HepG2 (cell line): ENCODE measurements at regions not wholly inside any gene's neighbourhood (a gene's known extent, or its start where the extent isn't known, plus 50 kb on each side); places are given as distances from the start of the nearest gene placed in this dataset.

Experiments used
- EP300 ChIP-seq, 3 experiments: sonication (generic) in 1 of 3; formaldehyde crosslinking in 1 of 3; IDR thresholded peaks; 2 replicates each; pipeline versions ENCODE4 v1.5.1 to v1.6.1; 2011 to 2020; ENCODE audit warnings: low read depth in 2 of 3, low read length in 2 of 3, borderline replicate concordance in 1 of 3, improper control_type of control experiment in 1 of 3, mild to moderate bottlenecking in 1 of 3, missing genetic modification reagents in 1 of 3, moderate library complexity in 1 of 3
- HOXA3 ChIP-seq: sonication (generic); formaldehyde crosslinking; IDR thresholded peaks from 2 replicates; pipeline ENCODE4 v1.5.0; 2020; ENCODE audit warnings: missing genetic modification reagents
- KMT2A ChIP-seq: sonication (generic); formaldehyde crosslinking; IDR thresholded peaks from 2 replicates; pipeline ENCODE4 v1.4.0; 2020; ENCODE audit warnings: missing genetic modification reagents
- NFAT5 ChIP-seq: sonication (generic); formaldehyde crosslinking; IDR thresholded peaks from 2 replicates; pipeline ENCODE4 v1.4.0; 2020; ENCODE audit warnings: missing genetic modification reagents
- SATB2 ChIP-seq: sonication (generic); formaldehyde crosslinking; IDR thresholded peaks from 2 replicates; pipeline ENCODE4 v1.5.0; 2020; ENCODE audit warnings: missing genetic modification reagents
- TOPORS ChIP-seq: sonication (generic); formaldehyde crosslinking; IDR thresholded peaks from 2 replicates; pipeline ENCODE4 v1.8.0; 2023; ENCODE audit warnings: mild to moderate bottlenecking, missing genetic modification reagents
- ZKSCAN1 ChIP-seq: fragments of 150-350 bp; IDR thresholded peaks from 2 replicates; pipeline ENCODE4 v1.6.1; 2014; ENCODE audit warnings: low read length
- ZNF282 ChIP-seq: fragments of 450-650 bp; IDR thresholded peaks from 2 replicates; pipeline ENCODE4 v1.6.1; 2018; ENCODE audit not compliant: partially characterized antibody
- ZNF451 ChIP-seq: sonication (generic); formaldehyde crosslinking; IDR thresholded peaks from 2 replicates; pipeline ENCODE4 v1.5.0; 2020; ENCODE audit warnings: mild to moderate bottlenecking, missing genetic modification reagents
- ZNF646 ChIP-seq: sonication (generic); formaldehyde crosslinking; IDR thresholded peaks from 2 replicates; pipeline ENCODE4 v1.9.0; 2021; ENCODE audit warnings: mild to moderate bottlenecking, missing genetic modification reagents
- ZNF678 ChIP-seq: sonication (generic); formaldehyde crosslinking; IDR thresholded peaks from 2 replicates; pipeline ENCODE4 v1.4.0; 2020; ENCODE audit warnings: mild to moderate bottlenecking, missing genetic modification reagents

GRCh38 chr9:78898234-78898633 is 601.3 kb downstream of the PSAT1 start (continued):
- no peak for TF ChIP-seq ZNF646
- TF ChIP-seq TOPORS (CRISPR knock-in tag): no peak
- TF ChIP-seq ZNF678 (CRISPR knock-in tag): no peak
- TF ChIP-seq NFAT5 (CRISPR knock-in tag): no peak
- TF ChIP-seq HOXA3 (CRISPR knock-in tag): no peak
- TF ChIP-seq KMT2A: no peak
- no peak for TF ChIP-seq EP300 (IDR thresholded peaks at IDR 0.05; ENCODE audit: low read depth in 2 of 2, low read length in 2 of 2)
- no peak for TF ChIP-seq EP300 (CRISPR knock-in tag; IDR thresholded peaks at IDR 0.05; ENCODE audit: borderline replicate concordance)
- no peak for TF ChIP-seq SATB2 (CRISPR knock-in tag)
- no peak for TF ChIP-seq ZKSCAN1
- no peak for TF ChIP-seq ZNF451 (CRISPR knock-in tag)
- no peak for TF ChIP-seq ZNF282
